ENCODE measurements at regions not wholly inside any gene's neighbourhood (a gene's known extent, or its start where the extent isn't known, plus 50 kb on each side); places are given as distances from the start of the nearest gene placed in this dataset.

DNA sequence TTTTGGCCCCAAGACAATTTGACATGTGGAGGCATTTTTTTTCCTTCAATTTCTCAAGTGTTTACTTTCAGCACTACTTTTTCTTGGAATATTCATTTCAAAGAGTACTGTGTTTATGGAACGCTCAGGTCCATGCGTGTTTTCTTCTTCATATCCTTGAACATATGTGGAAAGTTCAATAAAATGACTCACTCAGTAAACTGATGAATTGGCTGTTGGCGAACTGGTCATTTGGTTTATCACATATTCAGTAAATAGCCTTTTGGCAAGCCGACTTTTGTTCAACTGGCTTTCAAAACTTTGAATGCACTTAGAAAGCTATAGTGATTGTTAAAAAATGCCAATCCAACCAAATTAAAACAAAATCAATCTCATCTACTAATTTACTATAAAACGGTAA is 964.6 kb upstream of the SLC35B3 start:
- TF ChIP-seq, protein P1, sequence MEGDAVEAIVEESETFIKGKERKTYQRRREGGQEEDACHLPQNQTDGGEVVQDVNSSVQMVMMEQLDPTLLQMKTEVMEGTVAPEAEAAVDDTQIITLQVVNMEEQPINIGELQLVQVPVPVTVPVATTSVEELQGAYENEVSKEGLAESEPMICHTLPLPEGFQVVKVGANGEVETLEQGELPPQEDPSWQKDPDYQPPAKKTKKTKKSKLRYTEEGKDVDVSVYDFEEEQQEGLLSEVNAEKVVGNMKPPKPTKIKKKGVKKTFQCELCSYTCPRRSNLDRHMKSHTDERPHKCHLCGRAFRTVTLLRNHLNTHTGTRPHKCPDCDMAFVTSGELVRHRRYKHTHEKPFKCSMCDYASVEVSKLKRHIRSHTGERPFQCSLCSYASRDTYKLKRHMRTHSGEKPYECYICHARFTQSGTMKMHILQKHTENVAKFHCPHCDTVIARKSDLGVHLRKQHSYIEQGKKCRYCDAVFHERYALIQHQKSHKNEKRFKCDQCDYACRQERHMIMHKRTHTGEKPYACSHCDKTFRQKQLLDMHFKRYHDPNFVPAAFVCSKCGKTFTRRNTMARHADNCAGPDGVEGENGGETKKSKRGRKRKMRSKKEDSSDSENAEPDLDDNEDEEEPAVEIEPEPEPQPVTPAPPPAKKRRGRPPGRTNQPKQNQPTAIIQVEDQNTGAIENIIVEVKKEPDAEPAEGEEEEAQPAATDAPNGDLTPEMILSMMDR (conservative IDR thresholded peaks at IDR 0.05; ENCODE audit: control insufficient read depth, insufficient read depth, low read depth, low read length) = no peak
- H3K4me3 ChIP-seq (ENCODE audit: control insufficient read depth, low read depth, low read length) = no peak overlapping the region
- peak; percentile 36 for DNase-seq (ENCODE audit: low read depth)

DNA sequence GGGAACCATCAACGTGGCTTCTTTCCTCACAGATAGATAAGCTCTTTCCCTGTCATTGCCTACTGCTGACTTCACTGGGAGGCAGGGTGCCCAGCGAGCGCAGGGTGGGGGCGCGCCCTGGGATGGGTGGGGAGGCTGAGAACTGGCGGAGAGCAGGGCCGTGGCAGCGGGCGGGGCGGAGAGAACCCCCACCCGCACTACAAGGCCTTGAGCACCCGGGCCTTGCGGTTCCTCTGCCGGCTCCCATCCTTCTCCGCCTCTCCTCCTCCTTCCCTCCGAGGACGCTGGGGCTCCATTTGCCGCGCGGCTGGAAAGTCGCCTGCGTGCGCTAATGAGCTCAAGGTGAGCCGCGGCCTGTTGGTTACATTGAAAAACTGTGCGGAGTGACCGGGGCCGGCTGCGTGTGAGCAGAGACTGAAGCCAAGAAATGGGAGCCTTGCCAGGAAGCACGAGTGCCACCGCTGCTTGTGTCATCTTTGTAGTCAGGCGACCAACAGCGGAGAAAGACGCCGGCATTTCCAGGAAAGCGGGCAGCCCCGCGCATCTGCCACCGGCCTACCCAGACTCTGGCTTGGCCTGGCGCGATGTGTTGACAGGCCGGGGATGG is 963.5 kb upstream of the SLC35B3 start:
- H3K4me3 ChIP-seq (ENCODE audit: control insufficient read depth, low read depth, low read length) = no peak overlapping the region
- TF ChIP-seq, protein P1 (conservative IDR thresholded peaks at IDR 0.05; ENCODE audit: control insufficient read depth, insufficient read depth, low read depth, low read length) = no peak
- DNase-seq (ENCODE audit: low read depth) = no peak

DNA sequence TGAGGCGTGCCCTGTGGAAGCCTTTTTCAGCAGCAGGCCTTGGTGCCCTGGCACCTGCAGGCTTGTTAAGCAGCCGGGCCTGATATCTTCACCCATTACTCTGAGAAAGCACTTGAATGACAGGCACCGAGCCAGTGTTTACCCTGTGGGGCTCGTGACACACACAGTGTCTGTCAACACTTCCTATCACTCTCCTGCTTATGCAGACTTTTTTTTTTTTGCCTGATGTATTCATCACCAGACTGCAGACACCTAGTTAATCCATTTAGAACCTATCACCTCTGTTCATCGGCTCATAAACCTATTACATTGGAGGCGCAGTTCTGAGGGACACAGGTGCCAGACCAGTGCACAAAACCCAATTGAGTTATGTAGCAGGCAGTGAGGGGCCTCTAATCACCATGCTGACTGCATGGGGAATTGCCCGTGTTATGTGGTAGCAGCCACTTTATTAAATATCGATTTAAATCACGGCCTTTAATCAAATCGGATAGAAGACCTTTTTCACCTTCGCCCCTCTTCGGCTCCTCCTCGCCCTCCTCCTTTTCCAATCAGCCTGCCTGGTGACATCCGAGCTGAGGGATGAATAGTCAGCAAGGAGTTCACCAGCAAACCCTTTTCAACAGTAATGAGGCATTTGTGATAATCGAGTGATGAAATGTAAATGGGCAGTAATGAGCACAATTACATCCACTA is 962.9 kb upstream of the SLC35B3 start:
- TF ChIP-seq, protein P1 (conservative IDR thresholded peaks at IDR 0.05; ENCODE audit: control insufficient read depth, insufficient read depth, low read depth, low read length) = no peak
- no peak for DNase-seq (ENCODE audit: low read depth)
- H3K4me3 ChIP-seq (ENCODE audit: control insufficient read depth, low read depth, low read length) = no peak overlapping the region

DNA sequence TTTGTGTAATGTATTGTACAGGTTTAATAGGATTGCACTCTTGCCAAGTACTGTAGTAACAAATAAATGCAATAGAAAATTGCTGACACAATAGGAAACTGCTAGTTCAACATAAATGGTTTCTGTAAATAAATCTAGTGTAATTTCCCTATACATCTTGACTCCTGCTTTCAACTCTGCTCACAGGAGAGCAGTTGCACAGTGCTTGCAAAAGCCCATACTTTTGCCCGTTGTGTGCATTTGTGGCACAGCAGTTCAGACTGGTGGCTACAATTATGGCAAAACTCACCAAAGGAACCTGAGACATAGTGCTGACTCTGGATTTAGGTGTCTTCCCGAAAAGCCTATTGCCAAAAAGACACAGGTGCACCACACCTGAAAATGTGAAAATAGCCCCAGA is 953.3 kb upstream of the SLC35B3 start:
- TF ChIP-seq, protein P1 (conservative IDR thresholded peaks at IDR 0.05; ENCODE audit: control insufficient read depth, insufficient read depth, low read depth, low read length) = no peak
- DNase-seq (ENCODE audit: low read depth) = no peak
- H3K4me3 ChIP-seq (ENCODE audit: control insufficient read depth, low read depth, low read length) = no peak overlapping the region

DNA sequence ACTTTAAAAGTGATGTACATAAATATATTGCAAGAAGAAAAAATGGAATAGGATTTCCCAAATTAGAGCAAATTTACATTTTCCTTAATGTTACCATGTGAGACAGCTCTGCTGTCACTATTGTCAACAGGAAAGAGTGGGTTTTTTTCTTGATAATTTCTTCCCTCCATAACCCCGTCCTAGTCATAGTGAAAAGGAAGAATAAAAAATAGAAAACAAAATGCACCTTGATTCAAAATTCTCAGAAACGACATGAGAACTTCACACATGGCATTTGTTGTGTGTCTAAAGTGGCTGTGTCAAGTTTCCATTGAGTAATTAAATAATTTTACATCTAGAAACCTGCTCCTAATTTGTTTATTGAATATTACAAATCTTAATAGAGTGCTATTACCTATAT is 945.2 kb upstream of the SLC35B3 start:
- H3K4me3 ChIP-seq (ENCODE audit: control insufficient read depth, low read depth, low read length) = no peak overlapping the region
- TF ChIP-seq, protein P1 (conservative IDR thresholded peaks at IDR 0.05; ENCODE audit: control insufficient read depth, insufficient read depth, low read depth, low read length) = no peak
- no peak for DNase-seq (ENCODE audit: low read depth)

DNA sequence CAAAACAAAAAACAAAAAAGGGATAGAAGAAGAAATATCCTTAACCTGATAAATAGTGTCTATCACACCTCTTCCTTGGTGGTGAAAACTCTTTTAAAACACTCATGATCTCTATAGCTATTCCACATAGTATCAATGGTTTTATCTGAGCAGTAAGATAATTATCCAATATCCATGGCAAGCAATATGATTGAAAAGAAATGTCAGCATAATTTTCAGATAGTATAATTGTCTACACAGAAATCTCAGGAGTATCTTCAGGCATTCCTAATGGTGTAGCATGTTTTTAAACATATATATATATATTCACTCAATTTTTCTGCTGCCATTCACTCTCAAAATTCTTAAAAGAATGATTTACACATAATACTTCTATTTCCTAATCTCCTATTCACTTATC is 938.0 kb upstream of the SLC35B3 start:
- DNase-seq (ENCODE audit: low read depth) = no peak
- TF ChIP-seq, protein P1 (conservative IDR thresholded peaks at IDR 0.05; ENCODE audit: control insufficient read depth, insufficient read depth, low read depth, low read length) = no peak
- no peak overlapping the region for H3K4me3 ChIP-seq (ENCODE audit: control insufficient read depth, low read depth, low read length)
